ENCODE measurements at regions not wholly inside any gene's neighbourhood (a gene's known extent, or its start where the extent isn't known, plus 50 kb on each side); places are given as distances from the start of the nearest gene placed in this dataset.

DNA sequence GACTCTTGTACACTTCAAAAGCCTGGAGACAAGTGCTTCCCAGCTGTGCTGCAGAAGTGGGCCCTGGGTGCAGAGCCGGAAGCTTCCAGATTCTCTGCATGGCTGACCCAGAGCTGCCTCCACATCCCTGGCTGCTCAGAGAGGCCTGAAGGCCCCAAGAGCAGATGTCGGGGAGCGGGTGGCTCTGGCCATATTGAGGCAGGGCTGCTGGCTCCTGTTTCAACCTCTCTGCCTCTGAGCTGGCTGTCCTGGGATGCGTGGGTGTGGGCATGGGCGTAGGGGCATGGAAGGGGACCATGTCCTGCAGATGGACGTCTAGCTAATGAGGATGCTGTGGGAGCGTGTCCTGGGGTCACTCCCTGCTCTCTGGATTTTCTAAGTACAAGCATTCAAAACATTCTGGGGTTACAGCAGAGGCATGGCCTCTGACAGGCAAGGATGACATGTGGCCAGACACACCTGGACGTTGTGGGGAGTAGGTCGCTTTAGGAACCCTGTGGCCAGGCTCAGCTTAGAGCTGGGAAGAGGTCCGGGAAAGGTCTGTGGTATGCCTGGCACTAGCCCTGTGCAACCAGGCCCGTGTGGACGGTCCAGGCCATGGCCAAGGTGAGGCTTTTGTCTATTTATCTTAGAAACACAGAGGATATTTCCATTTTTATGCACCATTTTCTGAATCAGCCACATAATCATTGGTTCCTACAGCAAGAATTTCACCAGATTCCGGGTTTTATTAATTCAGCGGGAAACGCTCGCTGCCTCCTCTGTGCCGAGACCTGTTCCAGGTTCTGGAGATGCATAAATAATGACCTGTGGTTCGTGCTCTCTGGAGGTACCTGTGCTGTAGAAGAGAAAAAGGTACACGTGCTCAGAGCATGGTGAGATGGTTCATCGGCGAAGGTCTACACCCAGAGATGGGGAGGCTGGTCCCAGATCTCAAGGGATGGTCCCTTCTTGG lies 361.1 kb downstream of the GLRX3 start:
- no peak overlapping the region for H2BK20ac ChIP-seq (ENCODE audit: low read depth, low read length, poor library complexity, severe bottlenecking)
- H2BK15ac ChIP-seq (ENCODE audit: low read depth, low read length), result no peak overlapping the region
- no peak overlapping the region for H2AFZ ChIP-seq (ENCODE audit: low read length)
- no peak overlapping the region for H3K14ac ChIP-seq (ENCODE audit: insufficient read depth, low read length)
- H3K79me1 ChIP-seq (ENCODE audit: insufficient read depth, low read depth, low read length, poor library complexity, severe bottlenecking), result no peaks in the 10 kb centered on the region
- peaks cover 4% of the 10 kb centered on the region for H3K27me3 Mint-ChIP-seq (ENCODE audit: low read depth)
- H4K91ac ChIP-seq (ENCODE audit: insufficient read length, low read depth, low read length), result no peak overlapping the region
- H3K27me3 ChIP-seq (ENCODE audit: insufficient read depth, low read length), result no peaks in the 10 kb centered on the region; the same call in 1 of the 2 replicates
- H4K20me1 ChIP-seq (ENCODE audit: control insufficient read depth, insufficient read depth, insufficient read length), result no peaks in the 10 kb centered on the region
- H4K8ac ChIP-seq (replicated peaks; ENCODE audit: insufficient read length, low read depth, low read length), result no peak overlapping the region
- H3K9me3 ChIP-seq (ENCODE audit: control insufficient read depth, low read depth, low read length), result no peaks in the 10 kb centered on the region
- no peak overlapping the region for H3K9ac ChIP-seq (ENCODE audit: extremely low read depth, insufficient read length, low read length)
- H3K4me2 ChIP-seq (ENCODE audit: insufficient read depth, insufficient read length, low read length), result no peak overlapping the region
- no peak overlapping the region for H2BK5ac ChIP-seq (ENCODE audit: insufficient read length, low read length)
- no peak overlapping the region for H3K27ac Mint-ChIP-seq
- H3K4ac ChIP-seq (ENCODE audit: low read depth, low read length), result no peak overlapping the region
- no peaks in the 10 kb centered on the region for H3K79me2 ChIP-seq (ENCODE audit: insufficient read depth, low read length)
- H3K36me3 Mint-ChIP-seq (ENCODE audit: insufficient read depth in 1 of 3, low read depth in 3 of 3), result no peaks in the 10 kb centered on the region; a peak in 1 of 7 replicates
- no peaks in the 10 kb centered on the region for H3K23me2 ChIP-seq (ENCODE audit: insufficient read length, low read depth, low read length, poor library complexity, severe bottlenecking)
- no peak overlapping the region for H3K23ac ChIP-seq (ENCODE audit: insufficient read length, low read depth, low read length)
- no peaks in the 10 kb centered on the region; a peak in 1 of 4 replicates for H3K4me1 Mint-ChIP-seq
- no peak overlapping the region for H4K5ac ChIP-seq (ENCODE audit: insufficient read length, low read depth, low read length)
- TF ChIP-seq CTCF (conservative IDR thresholded peaks at IDR 0.05), result no peak
- no CpG with 5 or more reads among the region's 21 CpGs for WGBS (ENCODE audit: extremely low coverage, insufficient read length, low lambda C conversion rate)
- H2BK12ac ChIP-seq (ENCODE audit: insufficient read length, low read depth, low read length), result no peak overlapping the region
- no peak overlapping the region for H3T11ph ChIP-seq (ENCODE audit: low read length)
- peak; percentile 17 for DNase-seq
- H3K4me1 ChIP-seq (ENCODE audit: insufficient read depth, low read length), result no peaks in the 10 kb centered on the region
- H3K56ac ChIP-seq (ENCODE audit: insufficient read length, low read depth, low read length), result no peak overlapping the region
- H2BK120ac ChIP-seq (ENCODE audit: low read depth, low read length, poor library complexity, severe bottlenecking), result no peak overlapping the region
- H3K4me3 Mint-ChIP-seq, result no peak overlapping the region
- no peak overlapping the region for H2AK5ac ChIP-seq (ENCODE audit: insufficient read length, low read length)
- H3K9me3 Mint-ChIP-seq, result peaks cover 0 to 4% of the 10 kb centered on the region in 2 experiments; a peak in 3 of 5 replicates
- no peak overlapping the region for H3K18ac ChIP-seq (ENCODE audit: insufficient read length, low read depth, low read length)
- H3K27ac ChIP-seq (ENCODE audit: insufficient read length, low read depth, low read length), result no peak overlapping the region

Data from H9 (cell line).